ENCODE measurements at regions not wholly inside any gene's neighbourhood (a gene's known extent, or its start where the extent isn't known, plus 50 kb on each side); places are given as distances from the start of the nearest gene placed in this dataset.

- WGBS, 2 experiments (ENCODE audit: extremely low coverage in 1 of 2, insufficient coverage in 1 of 2, insufficient read length in 1 of 2, insufficient replicate concordance in 2 of 2, low coverage in 1 of 2, low lambda C conversion rate in 2 of 2, missing lambda C conversion rate in 1 of 2) = 77% methylated on average over 2 of the region's 2 CpGs; no CpG with 5 or more reads in 1 of the 2 experiments
- no peak overlapping the region for H3K27ac ChIP-seq (ENCODE audit: low read depth, low read length)
Observed at GRCh38 chr6:47109281-47109680, 67.1 kb upstream of the ADGRF1 start.

More at GRCh38 chr6:47109281-47109680, 67.1 kb upstream of the ADGRF1 start:
- Histone ChIP-seq H3K56ac (replicated peaks; ENCODE audit: insufficient read length, low read depth, low read length) (no peak overlapping the region), H4K8ac (ENCODE audit: extremely low read depth, insufficient read depth, low read length) (no peak overlapping the region), H2BK5ac (ENCODE audit: low read depth, low read length) (no peak overlapping the region), H3K18ac (ENCODE audit: extremely low read depth, low read length) (no peak overlapping the region), H3K36me3 (ENCODE audit: control insufficient read depth in 2 of 4, insufficient read depth in 4 of 4, low read length in 3 of 4) (no peaks in the 10 kb centered on the region), H3K9me3 (ENCODE audit: insufficient read depth in 2 of 2, low read depth in 1 of 2, low read length in 1 of 2) (no peaks in the 10 kb centered on the region), H3K4me2 (ENCODE audit: insufficient read depth in 1 of 2, low read depth in 2 of 2, low read length in 2 of 2) (no peak overlapping the region), H2BK15ac (ENCODE audit: low read length) (no peak overlapping the region), H4K5ac (ENCODE audit: insufficient read length, low read depth, low read length) (no peak overlapping the region), H3K27me3 (replicated peaks in 1 of 4; ENCODE audit: control insufficient read depth in 3 of 4, extremely low read depth in 1 of 4, insufficient read depth in 3 of 4, low read length in 3 of 4) (no peaks in the 10 kb centered on the region), H3K23ac (ENCODE audit: insufficient read length) (no peak overlapping the region), H2BK120ac (replicated peaks; ENCODE audit: low read depth, low read length) (no peak overlapping the region), H3K4ac (replicated peaks; ENCODE audit: insufficient read length, low read depth, low read length) (no peak overlapping the region), H2AFZ (ENCODE audit: low read length) (no peak overlapping the region), H4K91ac (replicated peaks; ENCODE audit: insufficient read length, low read length) (no peak overlapping the region), H3K14ac (ENCODE audit: insufficient read length) (no peak overlapping the region), H2BK12ac (ENCODE audit: low read depth, low read length) (no peak overlapping the region), H2AK5ac (ENCODE audit: low read depth, low read length) (no peak overlapping the region), H3K4me3 (ENCODE audit: extremely low read depth in 1 of 4, insufficient read depth in 2 of 4, low read depth in 3 of 4, low read length in 4 of 4) (no peak overlapping the region), H3K79me1 (ENCODE audit: low read depth, low read length) (no peaks in the 10 kb centered on the region), H3K4me1 (replicated peaks in 1 of 4; ENCODE audit: control insufficient read depth in 3 of 4, insufficient read depth in 4 of 4, low read length in 3 of 4) (peaks cover 4 to 12% (median 8%) of the 10 kb centered on the region in 4 experiments; a peak in 6 of 7 replicates), H3K23me2 (ENCODE audit: low read depth, low read length) (no peaks in the 10 kb centered on the region), H4K20me1 (replicated peaks in 1 of 2; ENCODE audit: control insufficient read depth in 1 of 2, insufficient read depth in 2 of 2, low read length in 2 of 2) (no peaks in the 10 kb centered on the region), H3K79me2 (ENCODE audit: control insufficient read depth in 1 of 2, insufficient read depth in 2 of 2, low read length in 2 of 2) (no peaks in the 10 kb centered on the region), H2BK20ac (ENCODE audit: low read length) (no peak overlapping the region), H3K9ac (replicated peaks in 1 of 4; ENCODE audit: extremely low read depth in 1 of 4, low read depth in 3 of 4, low read length in 3 of 4) (no peak overlapping the region)
- CTCF ChIA-PET (ENCODE audit: partially characterized antibody) = no interaction called here
- FAIRE-seq (no peak), DNase-seq (ENCODE audit: low read depth in 1 of 2, low spot score in 2 of 2) (no peak)
- no peak for TF ChIP-seq SP1 (IDR thresholded peaks at IDR 0.05; ENCODE audit: low read depth, low read length)
- no peak for TF ChIP-seq EZH2 (IDR thresholded peaks at IDR 0.05; ENCODE audit: low read depth, low read length, severe bottlenecking)
- TF ChIP-seq GABPA (IDR thresholded peaks at IDR 0.05; ENCODE audit: borderline replicate concordance, insufficient read depth, low read length) = no peak
- POLR2A ChIA-PET (ENCODE audit: partially characterized antibody) = no interaction called here
